ENCODE measurements at regions not wholly inside any gene's neighbourhood (a gene's known extent, or its start where the extent isn't known, plus 50 kb on each side); places are given as distances from the start of the nearest gene placed in this dataset.

GRCh38 chrX:39477762-39478120, 620.0 kb downstream of the BCOR start:
- TF ChIP-seq, protein P1, sequence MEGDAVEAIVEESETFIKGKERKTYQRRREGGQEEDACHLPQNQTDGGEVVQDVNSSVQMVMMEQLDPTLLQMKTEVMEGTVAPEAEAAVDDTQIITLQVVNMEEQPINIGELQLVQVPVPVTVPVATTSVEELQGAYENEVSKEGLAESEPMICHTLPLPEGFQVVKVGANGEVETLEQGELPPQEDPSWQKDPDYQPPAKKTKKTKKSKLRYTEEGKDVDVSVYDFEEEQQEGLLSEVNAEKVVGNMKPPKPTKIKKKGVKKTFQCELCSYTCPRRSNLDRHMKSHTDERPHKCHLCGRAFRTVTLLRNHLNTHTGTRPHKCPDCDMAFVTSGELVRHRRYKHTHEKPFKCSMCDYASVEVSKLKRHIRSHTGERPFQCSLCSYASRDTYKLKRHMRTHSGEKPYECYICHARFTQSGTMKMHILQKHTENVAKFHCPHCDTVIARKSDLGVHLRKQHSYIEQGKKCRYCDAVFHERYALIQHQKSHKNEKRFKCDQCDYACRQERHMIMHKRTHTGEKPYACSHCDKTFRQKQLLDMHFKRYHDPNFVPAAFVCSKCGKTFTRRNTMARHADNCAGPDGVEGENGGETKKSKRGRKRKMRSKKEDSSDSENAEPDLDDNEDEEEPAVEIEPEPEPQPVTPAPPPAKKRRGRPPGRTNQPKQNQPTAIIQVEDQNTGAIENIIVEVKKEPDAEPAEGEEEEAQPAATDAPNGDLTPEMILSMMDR (conservative IDR thresholded peaks at IDR 0.05): no peak
- no peak overlapping the region for H3K27ac ChIP-seq

DNA sequence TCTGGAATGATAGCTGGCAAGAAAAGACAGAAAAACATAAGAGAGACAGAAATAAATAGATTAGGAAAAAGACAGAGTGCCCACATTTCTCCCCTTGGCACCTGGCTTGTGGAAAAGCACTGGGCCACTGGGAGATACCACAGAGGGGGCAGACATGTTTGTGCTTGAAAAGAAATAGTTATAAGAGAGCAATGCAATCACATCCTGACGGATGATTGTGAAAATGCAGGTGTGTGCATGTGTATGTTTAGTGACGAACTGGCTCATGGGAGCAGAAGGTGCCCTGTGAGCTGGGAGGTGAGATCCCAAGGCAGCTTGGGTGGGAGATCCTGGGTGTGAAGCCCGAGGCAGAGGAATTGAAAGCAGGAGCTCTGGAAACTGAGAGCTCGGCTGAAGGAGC, 617.9 kb downstream of the BCOR start:
- no peak overlapping the region for H3K27ac ChIP-seq
- TF ChIP-seq, protein P1 (conservative IDR thresholded peaks at IDR 0.05): no peak

GRCh38 chrX:39480963-39481362, 616.8 kb downstream of the BCOR start:
- H3K27ac ChIP-seq: no peak overlapping the region
- TF ChIP-seq, protein P1 (conservative IDR thresholded peaks at IDR 0.05): no peak

GRCh38 chrX:39481621-39482020, 616.1 kb downstream of the BCOR start:
- H3K27ac ChIP-seq: no peak overlapping the region
- TF ChIP-seq, protein P1 (conservative IDR thresholded peaks at IDR 0.05): no peak

DNA sequence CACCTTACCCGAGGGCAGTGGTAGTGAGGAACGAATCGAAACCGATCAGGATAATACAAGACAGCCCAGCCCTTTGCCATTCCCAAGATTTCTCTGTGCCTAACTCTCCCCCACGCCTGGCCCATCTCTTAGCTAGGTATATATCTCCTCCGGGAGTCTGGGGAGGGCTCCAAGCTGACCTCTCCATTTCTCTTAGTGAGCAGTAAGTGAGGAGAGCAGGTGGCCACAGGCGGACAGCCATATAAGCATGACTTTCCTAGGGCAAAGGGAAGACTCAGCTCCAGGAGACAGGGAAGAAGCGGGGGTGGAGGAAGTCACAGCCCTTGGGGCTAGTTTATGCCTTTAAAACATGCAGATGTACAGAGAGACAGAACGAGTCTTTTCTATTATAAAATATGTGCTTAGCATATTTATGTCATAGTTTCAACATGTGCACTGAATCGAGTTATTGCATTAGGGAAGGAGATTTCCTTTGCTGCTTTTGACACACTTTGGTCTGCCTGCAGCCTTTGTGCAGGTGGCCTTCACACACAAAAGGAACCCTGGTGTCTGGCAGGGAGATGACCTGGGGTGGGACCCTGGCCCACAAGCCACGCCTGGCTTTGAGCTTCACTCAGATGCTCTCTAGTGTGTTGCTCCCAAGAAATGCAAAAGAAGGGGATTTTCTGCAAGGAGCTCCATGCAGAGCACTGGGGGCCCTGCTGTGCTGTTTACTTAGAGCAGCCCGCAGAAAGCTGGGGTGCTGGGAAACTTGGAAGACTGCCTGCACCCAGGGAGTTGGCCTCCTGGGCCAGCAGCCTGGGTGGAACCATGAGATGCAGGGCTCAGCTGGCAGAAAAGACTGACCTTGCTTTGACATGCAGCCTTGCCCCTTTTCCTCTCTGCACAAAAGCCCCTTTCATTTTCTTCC, 613.3 kb downstream of the BCOR start:
- TF ChIP-seq, protein P1 (conservative IDR thresholded peaks at IDR 0.05): no peak
- H3K27ac ChIP-seq: no peak overlapping the region

- TF ChIP-seq, protein P1 (conservative IDR thresholded peaks at IDR 0.05): no peak
- H3K27ac ChIP-seq: no peak overlapping the region
These were observed 610.4 kb downstream of the BCOR start for GRCh38 chrX:39487166-39487968.

- TF ChIP-seq, protein P1 (conservative IDR thresholded peaks at IDR 0.05): no peak
- H3K27ac ChIP-seq: no peak overlapping the region
These were observed 609.8 kb downstream of the BCOR start for GRCh38 chrX:39487969-39488330.

Data from VCaP (cell line).